NCI-H1105 (cell line): ENCODE measurements at regions not wholly inside any gene's neighbourhood (a gene's known extent, or its start where the extent isn't known, plus 50 kb on each side); places are given as distances from the start of the nearest gene placed in this dataset.

Experiments
- DNase-seq: peaks from one replicate; lab custom pipeline; 2025; lab: John Stamatoyannopoulos, UW

DNA sequence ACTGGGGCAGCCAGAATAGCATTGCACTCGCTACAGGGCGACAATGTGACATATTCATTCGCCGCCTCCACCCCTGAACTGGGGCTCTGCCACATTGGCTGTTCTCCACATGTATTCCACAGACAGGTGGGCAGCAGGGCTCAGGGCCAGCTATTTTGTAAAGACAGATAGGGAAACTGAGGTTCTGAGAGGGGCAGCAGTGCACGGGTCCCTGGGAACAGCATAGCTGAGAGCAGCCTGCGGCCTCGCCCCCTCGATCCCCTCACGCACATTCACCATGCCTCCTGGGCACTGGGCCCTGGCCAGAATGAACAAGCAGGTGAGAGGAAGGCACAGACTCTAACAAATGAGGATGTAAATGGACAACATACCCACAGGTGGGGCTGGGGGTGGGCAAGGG, 75.0 kb upstream of the SPATA12 start:
- DNase-seq, result no peak

GRCh38 chr3:56983427-56983826, 77.0 kb upstream of the SPATA12 start:
- no peak for DNase-seq

DNA sequence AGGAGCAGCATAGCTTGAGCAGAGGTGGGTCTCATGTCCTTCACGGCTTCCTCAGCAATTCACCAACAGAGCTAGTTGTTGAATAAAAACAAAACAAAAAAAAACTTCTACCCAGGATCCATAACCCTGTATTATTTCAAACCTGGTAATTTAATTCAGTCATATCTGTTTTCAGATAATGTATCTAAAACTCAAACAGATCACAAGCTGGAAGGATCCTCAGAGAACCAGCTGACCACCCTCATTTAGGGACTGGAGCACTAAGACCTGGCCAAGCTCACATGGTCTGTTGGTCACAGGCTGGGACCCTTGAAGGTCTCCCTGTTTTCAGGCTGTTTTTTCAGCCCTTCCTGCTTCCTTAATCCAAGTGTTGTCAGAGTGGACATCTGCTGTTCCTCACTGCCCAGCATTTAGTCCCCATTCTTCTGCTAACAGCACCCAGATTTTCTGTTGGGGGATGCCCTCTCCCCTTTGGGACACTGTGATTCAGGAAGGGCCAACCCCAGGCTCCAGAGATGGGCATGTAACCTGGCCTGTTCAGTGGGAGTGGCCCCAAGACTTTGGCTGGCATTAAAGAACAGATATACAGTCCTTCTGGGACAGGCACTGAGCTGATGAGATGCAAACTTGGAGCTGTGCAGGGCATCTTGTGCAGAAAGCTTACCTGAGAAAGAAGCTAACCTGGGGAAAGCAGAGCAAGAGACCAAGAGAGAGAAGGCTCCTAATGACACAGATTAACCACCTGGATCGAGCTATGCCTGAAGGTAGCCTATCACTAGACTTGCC, 78.8 kb upstream of the SPATA12 start:
- no peak for DNase-seq

DNA sequence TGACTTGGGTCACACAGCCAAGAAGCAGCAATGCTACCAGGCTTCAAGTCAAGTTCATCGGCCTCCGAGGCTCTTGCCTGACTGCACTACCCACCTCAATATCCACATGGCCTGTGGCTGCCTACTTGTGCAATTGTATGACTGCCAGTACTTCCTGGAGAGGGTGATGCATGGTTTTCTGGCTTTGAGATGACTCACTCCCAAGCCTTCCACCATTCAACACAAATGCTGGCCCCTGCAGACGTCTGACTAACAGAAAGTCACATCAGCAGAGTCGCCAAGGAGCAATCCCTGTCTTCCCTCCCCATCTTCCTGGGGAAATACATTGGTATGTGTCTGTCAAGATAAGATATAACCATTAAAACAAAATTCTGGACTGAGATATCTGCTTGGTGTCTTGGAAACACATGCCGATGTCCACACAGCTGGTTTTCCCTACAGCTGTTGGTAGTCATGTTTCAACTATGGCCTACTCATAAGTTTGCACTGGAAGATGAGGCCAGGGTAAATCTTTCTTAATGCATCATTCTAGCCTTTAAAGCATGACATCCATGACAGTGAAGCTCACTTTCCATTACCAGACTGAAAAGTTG, 79.6 kb upstream of the SPATA12 start:
- DNase-seq, result no peak

GRCh38 chr3:56980243-56980642, 80.2 kb upstream of the SPATA12 start:
- no peak for DNase-seq

DNA sequence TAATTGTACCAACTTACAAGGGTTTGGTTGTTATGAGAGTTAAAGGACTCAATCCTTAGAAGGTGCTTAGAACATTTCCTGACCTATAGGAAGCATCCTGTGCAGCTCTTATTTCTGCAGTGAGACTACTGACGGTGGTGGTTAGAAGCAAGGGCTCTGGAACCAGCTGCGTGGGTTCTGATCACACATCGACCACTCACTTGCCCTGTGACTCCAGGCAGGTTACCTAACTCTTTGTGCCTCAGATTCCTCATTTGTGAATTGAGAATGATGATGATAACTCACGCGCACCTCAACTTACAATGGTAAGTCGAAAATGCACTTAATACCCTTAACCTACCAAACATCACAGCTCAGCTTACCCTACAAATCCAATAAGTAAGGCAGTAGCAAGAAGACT, 80.7 kb upstream of the SPATA12 start:
- DNase-seq, result no peak

GRCh38 chr3:56977561-56977889, 82.9 kb upstream of the SPATA12 start:
- DNase-seq, result no peak

- peak; percentile 86 for DNase-seq
Observed at GRCh38 chr3:56976651-56977560, 83.6 kb upstream of the SPATA12 start.

GRCh38 chr3:56975567-56975966, 84.9 kb upstream of the SPATA12 start:
- DNase-seq, result no peak

DNA sequence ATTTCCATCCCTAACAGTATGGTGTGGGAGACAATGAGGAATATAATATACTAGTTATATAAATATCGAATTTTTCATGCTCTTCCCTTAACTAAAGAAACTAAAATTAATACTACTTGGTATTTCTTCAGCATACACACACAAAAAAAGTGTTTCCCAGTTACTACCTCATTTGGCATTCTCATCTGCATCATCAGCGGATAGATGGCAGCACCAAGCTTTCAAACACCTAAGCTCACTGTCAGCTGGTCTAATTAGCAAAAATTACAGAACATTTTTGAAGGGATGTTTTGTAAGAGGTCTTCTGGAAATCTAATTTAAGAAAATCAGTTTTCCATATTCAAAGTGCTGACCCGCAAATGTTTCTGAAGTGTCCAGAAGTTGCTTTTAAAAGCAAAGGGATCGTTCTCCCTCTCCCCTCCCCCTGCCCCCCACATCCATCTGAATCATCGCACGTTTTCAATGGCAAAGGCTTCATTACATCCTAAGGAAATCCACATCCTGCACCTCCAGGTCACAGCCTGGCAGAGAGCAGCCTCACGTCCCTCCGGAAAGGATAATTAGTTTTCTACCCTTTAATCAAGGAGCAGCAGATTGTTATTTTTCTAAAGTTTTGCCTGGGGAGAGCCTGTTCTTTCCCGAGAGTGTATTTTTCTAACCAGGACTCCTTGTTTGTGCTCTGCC, 86.1 kb upstream of the SPATA12 start:
- no peak for DNase-seq

- DNase-seq, result no peak
Observed at GRCh38 chr3:56971816-56972215, 88.6 kb upstream of the SPATA12 start.

DNA sequence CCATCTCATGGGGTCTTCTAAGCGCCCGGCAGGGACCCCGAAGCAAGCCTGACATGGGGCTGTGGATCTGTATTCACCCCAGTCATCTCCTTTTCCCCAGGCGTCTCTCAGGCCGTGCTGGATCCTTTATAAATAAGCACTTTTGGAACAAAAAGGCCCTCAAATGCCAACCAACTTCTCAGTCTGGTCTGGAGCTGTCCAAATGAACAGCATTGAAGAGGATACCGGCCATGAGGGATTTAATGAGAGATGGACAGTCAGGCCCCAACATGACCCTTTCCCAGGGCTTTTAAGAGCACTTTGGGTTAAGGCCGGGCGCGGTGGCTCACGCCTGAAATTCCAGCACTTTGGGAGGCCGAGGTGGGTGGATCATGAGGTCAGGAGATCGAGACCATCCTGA, 89.2 kb upstream of the SPATA12 start:
- DNase-seq, result no peak

GRCh38 chr3:56970461-56970879, 90.0 kb upstream of the SPATA12 start:
- no peak for DNase-seq

DNA sequence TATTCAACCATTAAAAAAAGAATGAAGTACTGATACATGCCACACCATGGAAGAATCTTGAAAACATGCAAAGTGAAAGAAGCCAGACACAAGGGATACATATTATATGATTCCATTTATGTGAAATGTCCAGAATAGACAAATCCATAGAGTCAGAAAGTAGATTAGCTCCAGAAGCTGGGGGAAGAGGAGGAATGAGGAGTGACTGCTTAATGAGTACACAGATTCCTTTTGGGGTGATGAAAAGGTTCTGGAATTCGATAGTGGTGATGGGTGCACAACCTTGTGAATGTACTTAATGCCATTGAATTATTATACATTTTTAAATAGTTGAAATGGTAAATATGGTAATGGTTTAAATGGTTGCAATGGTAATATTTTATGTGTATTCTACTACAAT, 90.6 kb upstream of the SPATA12 start:
- no peak for DNase-seq

DNA sequence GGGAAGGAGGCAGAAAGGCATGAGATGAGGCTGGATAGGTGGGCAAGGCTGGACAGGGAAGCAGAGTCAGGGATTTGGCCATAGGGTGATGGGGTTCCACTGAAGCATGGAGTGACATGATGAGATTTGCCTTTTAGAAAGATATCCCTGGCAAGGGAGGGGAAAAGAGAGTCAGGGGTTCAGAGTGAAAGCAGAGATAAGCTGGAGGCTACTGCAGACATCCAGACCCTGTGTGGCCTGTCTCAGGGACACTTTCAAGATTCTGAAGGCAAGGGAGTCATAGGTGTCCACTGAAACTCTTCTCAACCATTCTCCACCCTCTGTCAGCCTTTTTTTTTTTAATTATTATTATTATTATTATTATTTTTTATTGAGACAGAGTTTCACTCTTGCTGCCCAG, 94.0 kb upstream of the SPATA12 start:
- DNase-seq, result no peak

DNA sequence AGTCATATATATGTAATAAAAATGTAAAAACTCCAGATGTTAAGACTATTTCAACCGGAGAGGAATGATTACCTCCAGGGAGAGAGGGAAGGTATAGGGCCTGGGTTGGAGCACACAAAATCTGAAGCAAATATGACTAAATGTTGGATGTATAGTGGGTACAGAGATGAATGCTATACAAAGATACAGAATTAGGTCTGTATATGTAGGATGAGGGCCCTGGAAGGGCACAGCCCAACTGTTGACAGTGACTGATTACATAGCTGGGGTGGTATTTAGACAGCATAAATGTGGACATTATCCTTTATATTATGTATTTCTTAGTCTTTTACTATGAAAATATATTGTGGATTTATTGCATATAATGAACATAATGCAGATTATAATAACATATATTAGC, 94.4 kb upstream of the SPATA12 start:
- DNase-seq, result no peak

DNA sequence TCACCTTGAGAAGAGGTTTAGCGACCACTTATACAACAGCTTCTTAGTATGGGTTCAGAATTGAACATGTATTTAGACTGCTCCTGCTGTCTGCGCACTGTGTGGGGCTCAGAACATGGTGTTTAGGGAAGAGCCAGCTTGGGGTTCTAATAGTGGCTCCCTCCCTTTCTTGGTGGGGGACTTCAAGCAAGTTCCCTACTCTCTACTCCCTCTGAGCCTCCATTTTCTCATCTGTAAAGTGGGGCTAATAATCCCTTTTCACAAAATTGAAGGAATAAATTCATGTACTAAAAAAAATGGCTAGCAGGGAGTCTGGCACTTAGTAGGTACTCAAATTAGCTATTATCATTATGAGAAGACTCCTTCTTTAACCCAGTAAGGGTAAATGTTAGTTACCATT, 97.5 kb upstream of the SPATA12 start:
- no peak for DNase-seq

DNA sequence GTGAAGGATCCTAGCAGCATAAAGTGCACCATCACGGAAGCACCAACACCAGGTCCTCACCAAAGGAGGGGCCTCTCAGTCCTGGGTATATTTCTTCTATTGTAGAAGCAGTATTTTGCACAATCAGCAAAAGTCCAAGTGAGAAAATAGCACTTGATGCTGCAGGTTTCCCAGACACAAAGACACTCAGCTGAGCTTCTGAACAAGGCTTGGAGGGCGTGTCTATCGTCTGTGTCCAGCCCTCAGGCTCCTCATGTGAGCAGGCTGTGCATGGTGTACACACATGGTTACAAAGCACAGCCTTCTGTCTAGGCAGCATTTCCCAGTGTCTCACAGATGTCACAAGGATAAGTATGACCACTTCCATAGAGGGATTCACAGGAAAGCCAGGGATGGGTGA, 98.3 kb upstream of the SPATA12 start:
- no peak for DNase-seq

DNA sequence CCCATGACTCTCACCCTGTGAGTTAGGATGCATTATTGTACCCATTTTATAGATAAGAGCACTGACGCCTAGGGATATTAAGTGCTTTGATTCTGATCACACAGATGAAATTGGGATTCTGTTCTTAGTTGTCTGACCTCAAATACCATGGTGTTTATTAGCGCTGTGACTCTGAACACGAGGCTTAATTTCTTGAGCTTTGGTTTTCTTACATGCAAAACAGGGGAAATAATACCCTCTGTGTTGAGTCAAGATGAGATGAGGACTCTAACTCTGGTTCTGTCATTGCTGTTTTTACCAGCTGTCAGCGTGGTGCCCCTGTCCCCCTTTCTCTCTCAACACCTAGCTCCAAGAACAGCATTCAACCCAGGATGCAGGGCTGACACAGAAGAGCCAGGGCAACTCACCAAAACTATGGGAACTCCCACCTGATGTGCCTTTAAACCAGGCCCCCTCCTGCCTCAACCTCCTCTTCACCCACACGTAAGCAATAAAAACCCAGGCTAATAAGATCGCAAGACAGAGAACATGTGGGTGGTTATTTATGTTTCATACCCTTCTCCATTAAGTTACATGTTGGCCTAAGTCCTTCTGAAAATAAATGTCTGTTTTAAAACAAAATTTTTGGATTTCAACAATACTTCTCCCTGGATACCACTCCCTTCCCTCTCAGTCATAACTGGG, 100.1 kb upstream of the SPATA12 start:
- DNase-seq, result no peak

DNA sequence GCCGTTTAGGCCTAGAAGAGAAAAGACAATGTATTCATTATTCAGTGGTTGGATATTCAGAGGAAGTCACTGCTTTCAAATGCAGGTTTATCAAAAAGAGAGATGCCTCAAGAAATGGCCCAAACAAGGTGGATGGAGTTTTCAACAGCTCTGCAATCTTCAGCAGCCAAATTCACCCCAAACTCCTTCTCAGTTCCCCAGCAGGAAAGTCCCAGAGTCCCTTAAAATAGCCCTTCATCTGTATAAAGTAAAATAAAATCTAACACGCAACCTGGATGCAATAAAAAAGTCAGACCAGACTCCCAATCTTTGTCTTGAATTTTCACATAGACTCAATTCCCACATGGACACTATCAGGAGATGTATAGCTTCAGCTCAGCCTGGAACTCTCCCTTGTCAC, 101.6 kb upstream of the SPATA12 start:
- DNase-seq, result no peak

- DNase-seq, result no peak
Observed at GRCh38 chr3:56957522-56957921, 102.9 kb upstream of the SPATA12 start.

- no peak for DNase-seq
Observed at GRCh38 chr3:56956906-56957305, 103.6 kb upstream of the SPATA12 start.
